ENCODE measurements at regions not wholly inside any gene's neighbourhood (a gene's known extent, or its start where the extent isn't known, plus 50 kb on each side); places are given as distances from the start of the nearest gene placed in this dataset.
A peak's percentile ranks its signal among the peaks of the same experiment; 100 is the strongest.

GRCh38 chr3:46089237-46090011 is 62.1 kb upstream of the XCR1 start:
- H3K4me3 ChIP-seq (ENCODE audit: insufficient read depth, low read depth, low read length): no peak overlapping the region
- no peaks in the 10 kb centered on the region for H3K36me3 ChIP-seq (replicated peaks; ENCODE audit: control insufficient read depth, insufficient read depth, low read length)
- H3K27me3 ChIP-seq (ENCODE audit: control insufficient read depth, insufficient read depth, low read length): no peaks in the 10 kb centered on the region
- no peak for DNase-seq

- no peaks in the 10 kb centered on the region for H3K27me3 ChIP-seq (ENCODE audit: control insufficient read depth, insufficient read depth, low read length)
- H3K36me3 ChIP-seq (replicated peaks; ENCODE audit: control insufficient read depth, insufficient read depth, low read length): no peaks in the 10 kb centered on the region
- no peak overlapping the region for H3K4me3 ChIP-seq (ENCODE audit: insufficient read depth, low read depth, low read length)
- DNase-seq: no peak
These were observed 60.6 kb upstream of the XCR1 start for GRCh38 chr3:46087871-46088270.

GRCh38 chr3:46086986-46087385 is 59.7 kb upstream of the XCR1 start:
- Histone ChIP-seq H3K4me3 (ENCODE audit: insufficient read depth, low read depth, low read length) (no peak overlapping the region), H3K36me3 (replicated peaks; ENCODE audit: control insufficient read depth, insufficient read depth, low read length) (no peaks in the 10 kb centered on the region), H3K27me3 (ENCODE audit: control insufficient read depth, insufficient read depth, low read length) (no peaks in the 10 kb centered on the region)
- DNase-seq: no peak

GRCh38 chr3:46086083-46086437 is 58.8 kb upstream of the XCR1 start:
- DNase-seq: no peak
- H3K36me3 ChIP-seq (replicated peaks; ENCODE audit: control insufficient read depth, insufficient read depth, low read length): no peaks in the 10 kb centered on the region
- no peaks in the 10 kb centered on the region for H3K27me3 ChIP-seq (ENCODE audit: control insufficient read depth, insufficient read depth, low read length)
- H3K4me3 ChIP-seq (ENCODE audit: insufficient read depth, low read depth, low read length): no peak overlapping the region

GRCh38 chr3:46085421-46086082 is 58.3 kb upstream of the XCR1 start:
- no peaks in the 10 kb centered on the region for H3K36me3 ChIP-seq (replicated peaks; ENCODE audit: control insufficient read depth, insufficient read depth, low read length)
- no peaks in the 10 kb centered on the region for H3K27me3 ChIP-seq (ENCODE audit: control insufficient read depth, insufficient read depth, low read length)
- H3K4me3 ChIP-seq (ENCODE audit: insufficient read depth, low read depth, low read length): no peak overlapping the region
- no peak for DNase-seq

- DNase-seq: no peak
- H3K4me3 ChIP-seq (ENCODE audit: insufficient read depth, low read depth, low read length): no peak overlapping the region
- no peaks in the 10 kb centered on the region for H3K36me3 ChIP-seq (replicated peaks; ENCODE audit: control insufficient read depth, insufficient read depth, low read length)
- H3K27me3 ChIP-seq (ENCODE audit: control insufficient read depth, insufficient read depth, low read length): no peaks in the 10 kb centered on the region
These were observed 56.7 kb upstream of the XCR1 start for GRCh38 chr3:46083956-46084355.

- Histone ChIP-seq H3K27me3 (ENCODE audit: control insufficient read depth, insufficient read depth, low read length) (no peaks in the 10 kb centered on the region), H3K36me3 (replicated peaks; ENCODE audit: control insufficient read depth, insufficient read depth, low read length) (no peaks in the 10 kb centered on the region), H3K4me3 (ENCODE audit: insufficient read depth, low read depth, low read length) (no peak overlapping the region)
- no peak for DNase-seq
These were observed 55.6 kb upstream of the XCR1 start for GRCh38 chr3:46082849-46083248.

- DNase-seq: no peak
- Histone ChIP-seq H3K27me3 (ENCODE audit: control insufficient read depth, insufficient read depth, low read length) (no peaks in the 10 kb centered on the region), H3K4me3 (ENCODE audit: insufficient read depth, low read depth, low read length) (no peak overlapping the region), H3K36me3 (replicated peaks; ENCODE audit: control insufficient read depth, insufficient read depth, low read length) (no peaks in the 10 kb centered on the region)
These were observed 54.7 kb upstream of the XCR1 start for GRCh38 chr3:46082021-46082420.

- DNase-seq: no peak
- Histone ChIP-seq H3K4me3 (ENCODE audit: insufficient read depth, low read depth, low read length) (no peak overlapping the region), H3K36me3 (replicated peaks; ENCODE audit: control insufficient read depth, insufficient read depth, low read length) (no peaks in the 10 kb centered on the region)
These were observed 53.7 kb upstream of the XCR1 start for GRCh38 chr3:46080969-46081345.

GRCh38 chr3:46080124-46080968 is 53.1 kb upstream of the XCR1 start:
- Histone ChIP-seq H3K27me3 (ENCODE audit: control insufficient read depth, insufficient read depth, low read length) (no peaks in the 10 kb centered on the region), H3K36me3 (replicated peaks; ENCODE audit: control insufficient read depth, insufficient read depth, low read length) (no peaks in the 10 kb centered on the region), H3K4me3 (ENCODE audit: insufficient read depth, low read depth, low read length) (no peak overlapping the region)
- no peak for DNase-seq

More at GRCh38 chr3:46080969-46081345, 53.7 kb upstream of the XCR1 start:
- no peaks in the 10 kb centered on the region for H3K27me3 ChIP-seq (ENCODE audit: control insufficient read depth, insufficient read depth, low read length)

- no peak overlapping the region for H3K4me3 ChIP-seq (ENCODE audit: insufficient read depth, low read depth, low read length)
- no peaks in the 10 kb centered on the region for H3K36me3 ChIP-seq (replicated peaks; ENCODE audit: control insufficient read depth, insufficient read depth, low read length)
- peak; percentile 75 for DNase-seq
- no peaks in the 10 kb centered on the region for H3K27me3 ChIP-seq (ENCODE audit: control insufficient read depth, insufficient read depth, low read length)
These were observed 51.6 kb upstream of the XCR1 start for GRCh38 chr3:46078712-46079400.

All from H7 (cell line).